ENCODE measurements at regions not wholly inside any gene's neighbourhood (a gene's known extent, or its start where the extent isn't known, plus 50 kb on each side); places are given as distances from the start of the nearest gene placed in this dataset.

- no peak overlapping the region for H3K4me3 Mint-ChIP-seq
- no peaks in the 10 kb centered on the region for H3K27me3 Mint-ChIP-seq (ENCODE audit: low read depth)
- no peak for DNase-seq (ENCODE audit: low read depth, low spot score)
- no peak overlapping the region for H3K27ac Mint-ChIP-seq (ENCODE audit: unreplicated experiment)
- H3K36me3 Mint-ChIP-seq (ENCODE audit: low read depth), result no peaks in the 10 kb centered on the region
- peaks cover 31% of the 10 kb centered on the region for H3K4me1 Mint-ChIP-seq
- H3K9me3 Mint-ChIP-seq, result no peaks in the 10 kb centered on the region
- TF ChIP-seq, protein P1, sequence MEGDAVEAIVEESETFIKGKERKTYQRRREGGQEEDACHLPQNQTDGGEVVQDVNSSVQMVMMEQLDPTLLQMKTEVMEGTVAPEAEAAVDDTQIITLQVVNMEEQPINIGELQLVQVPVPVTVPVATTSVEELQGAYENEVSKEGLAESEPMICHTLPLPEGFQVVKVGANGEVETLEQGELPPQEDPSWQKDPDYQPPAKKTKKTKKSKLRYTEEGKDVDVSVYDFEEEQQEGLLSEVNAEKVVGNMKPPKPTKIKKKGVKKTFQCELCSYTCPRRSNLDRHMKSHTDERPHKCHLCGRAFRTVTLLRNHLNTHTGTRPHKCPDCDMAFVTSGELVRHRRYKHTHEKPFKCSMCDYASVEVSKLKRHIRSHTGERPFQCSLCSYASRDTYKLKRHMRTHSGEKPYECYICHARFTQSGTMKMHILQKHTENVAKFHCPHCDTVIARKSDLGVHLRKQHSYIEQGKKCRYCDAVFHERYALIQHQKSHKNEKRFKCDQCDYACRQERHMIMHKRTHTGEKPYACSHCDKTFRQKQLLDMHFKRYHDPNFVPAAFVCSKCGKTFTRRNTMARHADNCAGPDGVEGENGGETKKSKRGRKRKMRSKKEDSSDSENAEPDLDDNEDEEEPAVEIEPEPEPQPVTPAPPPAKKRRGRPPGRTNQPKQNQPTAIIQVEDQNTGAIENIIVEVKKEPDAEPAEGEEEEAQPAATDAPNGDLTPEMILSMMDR (conservative IDR thresholded peaks at IDR 0.05), result no peak
Observed at GRCh38 chr1:234932106-234932505, 196.5 kb downstream of the TOMM20 start.

- no peaks in the 10 kb centered on the region for H3K36me3 Mint-ChIP-seq (ENCODE audit: low read depth)
- no peak overlapping the region for H3K4me3 Mint-ChIP-seq
- DNase-seq (ENCODE audit: low read depth, low spot score), result no peak
- H3K4me1 Mint-ChIP-seq, result peaks cover 37% of the 10 kb centered on the region
- no peak overlapping the region for H3K27ac Mint-ChIP-seq (ENCODE audit: unreplicated experiment)
- H3K9me3 Mint-ChIP-seq, result no peaks in the 10 kb centered on the region
- H3K27me3 Mint-ChIP-seq (ENCODE audit: low read depth), result no peaks in the 10 kb centered on the region
- TF ChIP-seq, protein P1 (conservative IDR thresholded peaks at IDR 0.05), result no peak
Observed at GRCh38 chr1:234931404-234931973, 197.1 kb downstream of the TOMM20 start.

DNA sequence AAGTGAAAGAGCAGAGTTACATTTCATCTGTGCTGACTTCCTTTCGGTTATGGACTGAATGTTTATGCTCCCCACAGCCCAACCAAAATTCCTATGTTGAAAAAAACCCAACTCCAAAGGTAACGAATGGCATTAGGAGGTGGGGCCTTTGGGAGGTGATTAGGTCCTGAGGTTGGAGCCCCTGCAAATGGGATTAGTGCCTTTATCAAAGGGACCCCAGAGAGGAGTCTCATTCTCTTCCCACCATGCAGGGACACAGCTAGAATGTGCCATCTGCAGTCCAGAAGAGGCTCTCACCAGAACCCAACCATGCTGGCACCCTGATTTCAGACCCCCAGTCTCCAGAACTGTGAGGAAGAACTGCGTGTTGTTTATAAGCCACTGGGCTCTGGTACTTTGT, 199.3 kb downstream of the TOMM20 start:
- TF ChIP-seq, protein P1 (conservative IDR thresholded peaks at IDR 0.05), result no peak
- Mint-ChIP-seq H3K27me3 (ENCODE audit: low read depth) (no peaks in the 10 kb centered on the region), H3K36me3 (ENCODE audit: low read depth) (no peaks in the 10 kb centered on the region), H3K4me1 (peaks cover 45% of the 10 kb centered on the region), H3K27ac (ENCODE audit: unreplicated experiment) (no peak overlapping the region), H3K4me3 (no peak overlapping the region), H3K9me3 (no peaks in the 10 kb centered on the region)
- DNase-seq (ENCODE audit: low read depth, low spot score), result no peak

DNA sequence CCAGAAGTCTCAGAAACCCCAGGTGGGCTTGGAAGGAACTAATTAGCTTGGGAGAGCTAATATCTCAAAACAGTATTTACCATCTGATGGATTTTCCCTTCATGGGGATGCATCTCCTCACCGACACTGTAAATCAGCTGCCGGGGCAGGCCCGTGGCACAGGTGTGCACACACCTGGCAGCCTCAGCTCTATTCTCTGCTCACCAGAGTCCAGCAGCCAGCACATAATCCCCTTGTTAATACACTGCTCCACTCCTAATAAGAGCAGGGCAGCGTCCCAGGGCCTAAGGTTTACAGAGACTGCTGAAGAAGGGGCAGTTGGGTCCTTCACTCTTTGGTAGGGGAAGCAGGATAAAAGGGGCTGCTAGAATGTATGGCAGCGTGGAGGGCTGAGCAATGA, 200.0 kb downstream of the TOMM20 start:
- Mint-ChIP-seq H3K4me1 (peaks cover 45% of the 10 kb centered on the region), H3K27me3 (ENCODE audit: low read depth) (no peaks in the 10 kb centered on the region), H3K36me3 (ENCODE audit: low read depth) (no peaks in the 10 kb centered on the region), H3K9me3 (no peaks in the 10 kb centered on the region), H3K27ac (ENCODE audit: unreplicated experiment) (no peak overlapping the region), H3K4me3 (no peak overlapping the region)
- no peak for DNase-seq (ENCODE audit: low read depth, low spot score)
- TF ChIP-seq, protein P1 (conservative IDR thresholded peaks at IDR 0.05), result no peak

GRCh38 chr1:234927971-234928640, 200.5 kb downstream of the TOMM20 start:
- peak overlapping the region; percentile 53 for H3K27ac Mint-ChIP-seq (ENCODE audit: unreplicated experiment)

More at GRCh38 chr1:234927971-234928640, 200.5 kb downstream of the TOMM20 start:
- H3K4me1 Mint-ChIP-seq, result peaks cover 49% of the 10 kb centered on the region
- H3K9me3 Mint-ChIP-seq, result peaks cover 4% of the 10 kb centered on the region
- H3K27me3 Mint-ChIP-seq (ENCODE audit: low read depth), result no peaks in the 10 kb centered on the region
- DNase-seq (ENCODE audit: low read depth, low spot score), result no peak
- no peak overlapping the region for H3K4me3 Mint-ChIP-seq
- no peaks in the 10 kb centered on the region for H3K36me3 Mint-ChIP-seq (ENCODE audit: low read depth)
- TF ChIP-seq, protein P1 (conservative IDR thresholded peaks at IDR 0.05), result no peak

All from neural crest cell (in vitro differentiated cells).